ENCODE measurements at regions not wholly inside any gene's neighbourhood (a gene's known extent, or its start where the extent isn't known, plus 50 kb on each side); places are given as distances from the start of the nearest gene placed in this dataset.

GRCh38 chr18:27366665-27367064, 181.6 kb upstream of the CHST9 start:
- H3K27me3 Mint-ChIP-seq, result no peaks in the 10 kb centered on the region
- Histone ChIP-seq H3K9me3 (ENCODE audit: control insufficient read depth in 2 of 3, low read length in 3 of 3) (peaks cover 0 to 4% (median 0%) of the 10 kb centered on the region in 3 experiments), H3K4me3 (ENCODE audit: low read length) (no peak overlapping the region), H3K27ac (ENCODE audit: low read depth, low read length) (no peak overlapping the region), H3K36me3 (ENCODE audit: control insufficient read depth in 2 of 3, insufficient read depth in 3 of 3, low read length in 3 of 3) (no peaks in the 10 kb centered on the region), H3K27me3 (ENCODE audit: control insufficient read depth in 2 of 2, insufficient read depth in 2 of 2, low read length in 2 of 2) (no peaks in the 10 kb centered on the region), H3K4me1 (ENCODE audit: control insufficient read depth in 2 of 2, insufficient read depth in 2 of 2, low read length in 2 of 2) (no peaks in the 10 kb centered on the region)
- H3K4me1 Mint-ChIP-seq, result no peaks in the 10 kb centered on the region
- no peak for DNase-seq
- ChIA-PET CTCF (no interaction called here), POLR2A (no interaction called here)
- intact Hi-C loops (cut with micrococcal nuclease), result no loop called here
- no peak for ATAC-seq
- peaks cover 0 to 21% (median 4%) of the 10 kb centered on the region in 11 donors for H3K9me3 Mint-ChIP-seq
- H3K4me3 Mint-ChIP-seq, result no peak overlapping the region
- no peak overlapping the region for H3K27ac Mint-ChIP-seq
- H3K36me3 Mint-ChIP-seq, result no peaks in the 10 kb centered on the region

DNA sequence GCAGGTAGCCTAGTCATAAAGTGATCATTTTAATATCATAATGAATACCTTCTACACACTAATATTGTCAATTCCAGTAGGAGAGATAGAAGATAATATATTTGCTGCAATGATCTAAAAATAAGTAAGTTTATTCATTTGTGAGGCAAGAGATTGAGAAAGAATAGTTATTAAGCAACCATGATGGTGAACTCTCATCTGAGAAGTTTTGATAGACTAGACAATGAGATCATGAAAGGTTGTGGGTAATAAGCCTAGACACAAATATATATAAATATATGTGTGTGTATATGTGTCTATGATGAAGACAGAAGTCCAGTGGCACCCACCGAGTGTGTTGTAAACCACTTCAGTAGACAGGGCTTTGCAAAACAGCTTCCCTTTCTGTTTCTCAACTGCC, 181.0 kb upstream of the CHST9 start:
- intact Hi-C loops (cut with micrococcal nuclease), result no loop called here
- DNase-seq (no peak), ATAC-seq (no peak)
- Histone ChIP-seq H3K4me3 (ENCODE audit: low read length) (no peak overlapping the region), H3K27me3 (ENCODE audit: control insufficient read depth in 2 of 2, insufficient read depth in 2 of 2, low read length in 2 of 2) (no peaks in the 10 kb centered on the region), H3K4me1 (ENCODE audit: control insufficient read depth in 2 of 2, insufficient read depth in 2 of 2, low read length in 2 of 2) (no peaks in the 10 kb centered on the region), H3K36me3 (ENCODE audit: control insufficient read depth in 2 of 3, insufficient read depth in 3 of 3, low read length in 3 of 3) (no peaks in the 10 kb centered on the region), H3K27ac (ENCODE audit: low read depth, low read length) (no peak overlapping the region), H3K9me3 (ENCODE audit: control insufficient read depth in 2 of 3, low read length in 3 of 3) (peaks cover 0 to 4% (median 0%) of the 10 kb centered on the region in 3 experiments)
- Mint-ChIP-seq H3K4me1 (no peaks in the 10 kb centered on the region), H3K36me3 (no peaks in the 10 kb centered on the region), H3K4me3 (no peak overlapping the region), H3K27ac (no peak overlapping the region), H3K27me3 (no peaks in the 10 kb centered on the region), H3K9me3 (peaks cover 0 to 25% (median 5%) of the 10 kb centered on the region in 11 donors)
- CTCF ChIA-PET, result no interaction called here
- POLR2A ChIA-PET, result no interaction called here

- Histone ChIP-seq H3K4me3 (ENCODE audit: low read length) (no peak overlapping the region), H3K36me3 (ENCODE audit: control insufficient read depth in 2 of 3, insufficient read depth in 3 of 3, low read length in 3 of 3) (no peaks in the 10 kb centered on the region), H3K9me3 (ENCODE audit: control insufficient read depth in 2 of 3, low read length in 3 of 3) (peaks cover 0 to 4% (median 0%) of the 10 kb centered on the region in 3 experiments), H3K27ac (ENCODE audit: low read depth, low read length) (no peak overlapping the region), H3K4me1 (ENCODE audit: control insufficient read depth in 2 of 2, insufficient read depth in 2 of 2, low read length in 2 of 2) (no peaks in the 10 kb centered on the region), H3K27me3 (ENCODE audit: control insufficient read depth in 2 of 2, insufficient read depth in 2 of 2, low read length in 2 of 2) (no peaks in the 10 kb centered on the region)
- H3K36me3 Mint-ChIP-seq, result no peaks in the 10 kb centered on the region
- intact Hi-C loops (cut with micrococcal nuclease), result loop anchor here in 1 of 2 donors (1.0 kb wide), 1 partner anchor 235 kb away; no protein-coding TSS in a partner anchor
- no peak for DNase-seq
- no peaks in the 10 kb centered on the region for H3K27me3 Mint-ChIP-seq
- ATAC-seq, result no peak
- CTCF ChIA-PET, result no interaction called here
- POLR2A ChIA-PET, result no interaction called here
- H3K27ac Mint-ChIP-seq, result no peak overlapping the region
- H3K4me3 Mint-ChIP-seq, result no peak overlapping the region
- no peaks in the 10 kb centered on the region for H3K4me1 Mint-ChIP-seq
- peaks cover 0 to 25% (median 7%) of the 10 kb centered on the region in 11 donors for H3K9me3 Mint-ChIP-seq
Measured at GRCh38 chr18:27363872-27364271, 178.8 kb upstream of the CHST9 start.

DNA sequence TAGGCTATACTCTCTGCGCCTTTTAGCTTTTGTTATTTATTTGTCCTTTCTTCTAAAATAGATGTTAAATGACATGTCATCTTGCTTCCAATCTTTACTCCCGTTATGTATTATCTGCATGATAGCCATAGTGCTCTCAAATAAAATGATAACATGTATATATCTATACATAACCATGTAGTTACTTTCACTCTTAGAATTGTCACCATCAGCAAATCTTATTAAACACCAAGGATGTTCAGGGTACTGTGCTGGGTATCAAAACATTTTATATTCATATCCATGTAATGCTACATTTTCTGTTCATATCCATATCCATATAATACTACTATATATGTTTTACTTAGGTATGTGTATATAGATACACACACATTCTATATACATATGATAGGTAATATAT, 176.4 kb upstream of the CHST9 start:
- Histone ChIP-seq H3K27ac (ENCODE audit: low read depth, low read length) (no peak overlapping the region), H3K9me3 (ENCODE audit: control insufficient read depth in 2 of 3, low read length in 3 of 3) (peaks cover 0 to 4% (median 0%) of the 10 kb centered on the region in 3 experiments), H3K4me1 (ENCODE audit: control insufficient read depth in 2 of 2, insufficient read depth in 2 of 2, low read length in 2 of 2) (no peaks in the 10 kb centered on the region), H3K27me3 (ENCODE audit: control insufficient read depth in 2 of 2, insufficient read depth in 2 of 2, low read length in 2 of 2) (no peaks in the 10 kb centered on the region), H3K36me3 (ENCODE audit: control insufficient read depth in 2 of 3, insufficient read depth in 3 of 3, low read length in 3 of 3) (no peaks in the 10 kb centered on the region), H3K4me3 (ENCODE audit: low read length) (no peak overlapping the region)
- CTCF ChIA-PET, result no interaction called here
- no peaks in the 10 kb centered on the region for H3K36me3 Mint-ChIP-seq
- no peak overlapping the region for H3K4me3 Mint-ChIP-seq
- POLR2A ChIA-PET, result no interaction called here
- DNase-seq, result no peak
- no peaks in the 10 kb centered on the region for H3K27me3 Mint-ChIP-seq
- intact Hi-C loops (cut with micrococcal nuclease), result no loop called here
- H3K9me3 Mint-ChIP-seq, result peaks cover 0 to 26% (median 4%) of the 10 kb centered on the region in 11 donors
- ATAC-seq, result no peak
- no peak overlapping the region for H3K27ac Mint-ChIP-seq
- H3K4me1 Mint-ChIP-seq, result no peaks in the 10 kb centered on the region

DNA sequence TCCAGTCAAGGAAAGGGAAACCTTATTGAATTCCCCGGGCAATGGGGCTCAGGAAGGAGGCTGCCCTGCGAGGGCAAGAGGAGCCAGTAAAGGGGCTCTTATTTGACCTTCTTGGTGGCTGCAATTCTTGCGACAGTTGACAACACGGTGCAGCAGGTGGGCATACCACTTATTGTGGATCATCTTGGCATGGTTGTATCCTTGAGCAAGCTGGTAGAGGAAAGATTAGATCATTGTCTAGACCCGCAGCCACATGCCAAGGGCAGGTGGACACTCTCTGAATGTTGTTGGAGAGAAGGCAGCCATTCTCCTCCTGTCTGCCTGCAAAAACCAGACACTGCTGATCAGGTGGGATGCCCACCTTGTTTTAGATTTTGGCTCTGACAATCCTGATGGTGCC, 170.2 kb upstream of the CHST9 start:
- no peaks in the 10 kb centered on the region for H3K27me3 ChIP-seq (ENCODE audit: control insufficient read depth in 2 of 2, insufficient read depth in 2 of 2, low read length in 2 of 2)
- no peak overlapping the region for H3K4me3 ChIP-seq (ENCODE audit: low read length)
- no peaks in the 10 kb centered on the region for H3K4me1 Mint-ChIP-seq
- no peaks in the 10 kb centered on the region for H3K4me1 ChIP-seq (ENCODE audit: control insufficient read depth in 2 of 2, insufficient read depth in 2 of 2, low read length in 2 of 2)
- peaks cover 1 to 31% (median 6%) of the 10 kb centered on the region in 11 donors for H3K9me3 Mint-ChIP-seq
- ChIA-PET CTCF (no interaction called here), POLR2A (no interaction called here)
- H3K4me3 Mint-ChIP-seq, result no peak overlapping the region
- H3K27ac Mint-ChIP-seq, result no peak overlapping the region
- H3K9me3 ChIP-seq (ENCODE audit: control insufficient read depth in 2 of 3, low read length in 3 of 3), result peaks cover 0 to 5% (median 0%) of the 10 kb centered on the region in 3 experiments
- no peaks in the 10 kb centered on the region for H3K27me3 Mint-ChIP-seq
- DNase-seq (no peak), ATAC-seq (no peak)
- intact Hi-C loops (cut with micrococcal nuclease), result no loop called here
- no peaks in the 10 kb centered on the region for H3K36me3 ChIP-seq (ENCODE audit: control insufficient read depth in 2 of 3, insufficient read depth in 3 of 3, low read length in 3 of 3)
- peaks cover 0 to 4% (median 0%) of the 10 kb centered on the region in 5 donors for H3K36me3 Mint-ChIP-seq
- H3K27ac ChIP-seq (ENCODE audit: low read depth, low read length), result no peak overlapping the region

GRCh38 chr18:27353273-27353672, 168.2 kb upstream of the CHST9 start:
- H3K27me3 Mint-ChIP-seq, result no peaks in the 10 kb centered on the region
- H3K27ac ChIP-seq (ENCODE audit: low read depth, low read length), result no peak overlapping the region
- H3K36me3 Mint-ChIP-seq, result peaks cover 0 to 4% (median 0%) of the 10 kb centered on the region in 5 donors
- peaks cover 1 to 27% (median 6%) of the 10 kb centered on the region in 11 donors for H3K9me3 Mint-ChIP-seq
- H3K27me3 ChIP-seq (ENCODE audit: control insufficient read depth in 2 of 2, insufficient read depth in 2 of 2, low read length in 2 of 2), result no peaks in the 10 kb centered on the region
- no peak overlapping the region for H3K4me3 Mint-ChIP-seq
- no peak overlapping the region for H3K4me3 ChIP-seq (ENCODE audit: low read length)
- ATAC-seq (no peak), DNase-seq (no peak)
- H3K9me3 ChIP-seq (ENCODE audit: control insufficient read depth in 2 of 3, low read length in 3 of 3), result peaks cover 0 to 5% (median 0%) of the 10 kb centered on the region in 3 experiments
- intact Hi-C loops (cut with micrococcal nuclease), result no loop called here
- peak overlapping the region in 1 of 9 donors; percentile 48 for H3K27ac Mint-ChIP-seq
- no peaks in the 10 kb centered on the region for H3K4me1 ChIP-seq (ENCODE audit: control insufficient read depth in 2 of 2, insufficient read depth in 2 of 2, low read length in 2 of 2)
- H3K36me3 ChIP-seq (ENCODE audit: control insufficient read depth in 2 of 3, insufficient read depth in 3 of 3, low read length in 3 of 3), result no peaks in the 10 kb centered on the region
- peaks cover 0 to 1% (median 0%) of the 10 kb centered on the region in 7 donors for H3K4me1 Mint-ChIP-seq
- ChIA-PET POLR2A (no interaction called here), CTCF (no interaction called here)

- intact Hi-C loops (cut with micrococcal nuclease), result no loop called here
- DNase-seq (no peak), ATAC-seq (no peak)
- Mint-ChIP-seq H3K4me1 (peaks cover 0 to 1% (median 0%) of the 10 kb centered on the region in 7 donors), H3K9me3 (peaks cover 0 to 19% (median 8%) of the 10 kb centered on the region in 11 donors), H3K4me3 (no peak overlapping the region), H3K27ac (no peak overlapping the region), H3K27me3 (no peaks in the 10 kb centered on the region), H3K36me3 (peaks cover 0 to 9% (median 0%) of the 10 kb centered on the region in 5 donors)
- no peaks in the 10 kb centered on the region for H3K4me1 ChIP-seq (ENCODE audit: control insufficient read depth in 2 of 2, insufficient read depth in 2 of 2, low read length in 2 of 2)
- ChIA-PET POLR2A (no interaction called here), CTCF (no interaction called here)
- no peak overlapping the region for H3K27ac ChIP-seq (ENCODE audit: low read depth, low read length)
- no peaks in the 10 kb centered on the region for H3K36me3 ChIP-seq (ENCODE audit: control insufficient read depth in 2 of 3, insufficient read depth in 3 of 3, low read length in 3 of 3)
- no peak overlapping the region for H3K4me3 ChIP-seq (ENCODE audit: low read length)
- no peaks in the 10 kb centered on the region for H3K27me3 ChIP-seq (ENCODE audit: control insufficient read depth in 2 of 2, insufficient read depth in 2 of 2, low read length in 2 of 2)
- peaks cover 0 to 5% (median 0%) of the 10 kb centered on the region in 3 experiments for H3K9me3 ChIP-seq (ENCODE audit: control insufficient read depth in 2 of 3, low read length in 3 of 3)
Measured at GRCh38 chr18:27349284-27349882, 164.3 kb upstream of the CHST9 start.

Measured in naive thymus-derived CD4-positive, alpha-beta T cell (primary cell).